K562 (cell line): ENCODE measurements at regions not wholly inside any gene's neighbourhood (a gene's known extent, or its start where the extent isn't known, plus 50 kb on each side); places are given as distances from the start of the nearest gene placed in this dataset.
"Not testable (repeated sequence)": the region's sequence is repeated elsewhere in the genome, so short reads cannot be mapped to it uniquely, and the experiment has no call there.

Experiments used
- ATAC-seq: fragments of 200-7000 bp; cut with Tn5 transposase; 3 replicates; pipeline ENCODE4 v1.9.1; 2020; ENCODE audit warnings: moderate library complexity
- BruUV-seq: library from RNA; stranded (reverse); fragments of 400-500 nt; replicated peaks from 2 replicates; lab custom pipeline; 2021; lab: Mats Ljungman, UMichigan
- CTCF ChIA-PET: fragments of 300-600 bp; formaldehyde crosslinking; extraction: SDS; loops from one replicate; lab custom pipeline; 2021; ENCODE audit warnings: low intra/inter-chr PET ratio; lab: Yijun Ruan, JAX
- POLR2A ChIA-PET: fragments of 300-600, 350-650 bp; sonication (Branson Sonifier 250); formaldehyde crosslinking; extraction: SDS; loops from one replicate; lab custom pipeline; 2021; ENCODE audit warnings: antibody characterized with exemption, inconsistent platforms; lab: Yijun Ruan, JAX
- DNase-seq, 4 experiments: peaks; one replicate each; pipeline versions ENCODE4 v3.0.0 to v3.0.0-alpha.2; 2011 to 2018; ENCODE audit warnings: low spot score in 3 of 4, mixed read lengths in 3 of 4; ENCODE audit errors: extremely low read depth in 1 of 4
- FAIRE-seq: peaks from 2 replicates; lab custom pipeline; 2011; peaks lifted over from hg19 to GRCh38; lab: Jason Lieb, UNC
- H2AFZ ChIP-seq: 2 replicates; pipeline ENCODE4 v1.6.0; 2011; ENCODE audit warnings: low read depth, low read length, control low read depth, inconsistent platforms
- H3K27ac ChIP-seq: fragments of 200-600 bp; 3 replicates; pipeline ENCODE4 v1.8.0; 2011; ENCODE audit warnings: low read depth, mild to moderate bottlenecking, control low read depth, inconsistent platforms, low read length, moderate library complexity, mixed read lengths; ENCODE audit errors: extremely low read depth
- H3K27me3 ChIP-seq, 2 experiments: fragments of 300-600 bp in 1 of 2; 2 replicates in 1 of 2; 3 replicates in 1 of 2; pipeline versions ENCODE4 v1.6.0 to v1.8.0; 2011; ENCODE audit warnings: inconsistent platforms in 2 of 2, low read length in 2 of 2, mild to moderate bottlenecking in 1 of 2, mixed read lengths in 1 of 2, moderate library complexity in 1 of 2; ENCODE audit not compliant: control insufficient read depth in 2 of 2, insufficient read depth in 2 of 2
- H3K36me3 ChIP-seq: fragments of 300-600 bp; 3 replicates; pipeline ENCODE4 v1.8.0; 2011; ENCODE audit warnings: mild to moderate bottlenecking, low read length, inconsistent platforms; ENCODE audit not compliant: control insufficient read depth, insufficient read depth
- H3K4me1 ChIP-seq, 2 experiments: fragments of 200-600 bp in 1 of 2; replicated peaks in 1 of 2; 2 replicates in 1 of 2; 3 replicates in 1 of 2; pipeline versions ENCODE4 v1.5.1 to v1.8.0; 2011; ENCODE audit warnings: inconsistent platforms in 2 of 2, low read length in 2 of 2, mild to moderate bottlenecking in 1 of 2, mixed read lengths in 1 of 2, moderate library complexity in 1 of 2; ENCODE audit not compliant: control insufficient read depth in 2 of 2, insufficient read depth in 2 of 2
- H3K4me2 ChIP-seq: 2 replicates; pipeline ENCODE4 v1.6.1; 2011; ENCODE audit warnings: low read length, control low read depth, inconsistent platforms, mixed read lengths; ENCODE audit not compliant: insufficient read depth
- H3K4me3 ChIP-seq: fragments of 200-600 bp; sonication (generic), shearing (Covaris generic); 2 replicates; pipeline ENCODE4 v1.5.1; 2016; ENCODE audit warnings: control low read depth, inconsistent platforms
- H3K79me2 ChIP-seq: fragments of 200-600 bp; 3 replicates; pipeline ENCODE4 v1.8.0; 2011; ENCODE audit warnings: low read length, inconsistent platforms; ENCODE audit not compliant: control insufficient read depth, insufficient read depth
- H3K9ac ChIP-seq, 2 experiments: 2 replicates each; pipeline versions ENCODE4 v1.6.0 to v1.6.1; 2011; ENCODE audit warnings: low read depth in 2 of 2, low read length in 2 of 2, control low read depth in 1 of 2, inconsistent platforms in 1 of 2, mild to moderate bottlenecking in 1 of 2, mixed read lengths in 1 of 2; ENCODE audit not compliant: insufficient read depth in 1 of 2
- H3K9me1 ChIP-seq: one replicate; pipeline ENCODE4 v1.6.0; 2011; ENCODE audit warnings: inconsistent platforms, mild to moderate bottlenecking, low read length, moderate library complexity; ENCODE audit not compliant: control insufficient read depth, insufficient read depth
- H3K9me3 ChIP-seq: replicated peaks from 2 replicates; pipeline ENCODE4 v1.5.1; 2011; ENCODE audit warnings: low read depth, low read length, inconsistent platforms; ENCODE audit not compliant: control insufficient read depth, insufficient read depth
- H4K20me1 ChIP-seq: replicated peaks from 2 replicates; pipeline ENCODE4 v1.6.1; 2011; ENCODE audit warnings: low read length, inconsistent platforms, mixed read lengths; ENCODE audit not compliant: control insufficient read depth, insufficient read depth
- CTCF ChIP-seq, 3 experiments: IDR thresholded peaks in 2 of 3; conservative IDR thresholded peaks in 1 of 3; 2 replicates each; pipeline ENCODE4 v1.5.1; 2011 to 2012; ENCODE audit warnings: low read length in 3 of 3, mild to moderate bottlenecking in 3 of 3, control low read depth in 2 of 3, improper control_type of control experiment in 1 of 3, inconsistent platforms in 1 of 3, low read depth in 1 of 3, mixed read lengths in 1 of 3, moderate library complexity in 1 of 3; ENCODE audit not compliant: insufficient read depth in 2 of 3
- DIDO1 ChIP-seq: fragments of 450-650 bp; IDR thresholded peaks from 2 replicates; pipeline ENCODE4 v1.6.1; 2016; ENCODE audit warnings: low read depth, missing biosample characterization, missing genetic modification characterization
- POLR2B ChIP-seq: fragments of 450-650 bp; IDR thresholded peaks from 2 replicates; pipeline ENCODE4 v1.6.1; 2018; ENCODE audit warnings: low read depth; ENCODE audit not compliant: partially characterized antibody
- SNIP1 ChIP-seq: fragments of 450-650 bp; IDR thresholded peaks from 2 replicates; pipeline ENCODE4 v1.7.1; 2017; ENCODE audit warnings: low read depth, mild to moderate bottlenecking
- SREBF2 ChIP-seq: sonication (generic); formaldehyde crosslinking; IDR thresholded peaks from 2 replicates; pipeline ENCODE4 v1.4.0; 2020; ENCODE audit warnings: mild to moderate bottlenecking, missing genetic modification reagents
- SRSF7 ChIP-seq: fragments of 200-400 bp; formaldehyde crosslinking; optimal IDR thresholded peaks from 2 replicates; pipeline ENCODE3; 2017; ENCODE audit warnings: mild to moderate bottlenecking, low read depth, low read length
- TCF3 ChIP-seq: sonication (generic); formaldehyde crosslinking; IDR thresholded peaks from 2 replicates; pipeline ENCODE4 v1.4.0; 2020; ENCODE audit warnings: mild to moderate bottlenecking, missing genetic modification reagents
- WGBS: fragments of 100-300 bp; shearing (Covaris generic); methylation state at CpG from one replicate; pipeline ENCODE4 v1.1.6; 2016; ENCODE audit warnings: low coverage, mixed read lengths; ENCODE audit not compliant: insufficient coverage; ENCODE audit errors: missing lambda C conversion rate; 5-methylcytosine and 5-hydroxymethylcytosine counted together
- in situ Hi-C: fragments of 300-500 bp; cut with MboI; formaldehyde crosslinking; loops from 4 replicates; pipeline ENCODE4 v1.15.0; 2018; ENCODE audit warnings: inconsistent platforms, mixed read lengths
- intact Hi-C: fragments of 100-400 bp; cut with micrococcal nuclease; formaldehyde crosslinking; loops from 2 replicates; pipeline ENCODE4 v1.14.2; 2022

- H3K9ac ChIP-seq, H3K79me2 ChIP-seq, CTCF ChIA-PET, H3K9me1 ChIP-seq, H2AFZ ChIP-seq, H3K27me3 ChIP-seq, in situ Hi-C loops, H3K4me1 ChIP-seq, H3K36me3 ChIP-seq, H3K27ac ChIP-seq, H3K4me2 ChIP-seq, FAIRE-seq, H3K9me3 ChIP-seq, POLR2A ChIA-PET, BruUV-seq, H3K4me3 ChIP-seq, H4K20me1 ChIP-seq, intact Hi-C loops: not testable (repeated sequence)
- ATAC-seq (peak; percentile 62; the same call in 1 of the 3 replicates), DNase-seq (peak in 2 of 4 experiments; percentile 11 to 41)
- TF ChIP-seq CTCF (IDR thresholded peaks at IDR 0.05 in 2 of 3, conservative IDR thresholded peaks at IDR 0.05 in 1 of 3; ENCODE audit: insufficient read depth in 2 of 3, low read depth in 1 of 3, low read length in 3 of 3): peak; percentile 39 to 59 (median 43)
- WGBS: 0% methylated on average over 1 of the region's 2 CpGs
Observed at GRCh38 chr2:88941178-88941577, 249.7 kb downstream of the RPIA start.

- 0% methylated on average over 2 of the region's 2 CpGs for WGBS
- H3K27ac ChIP-seq: no peak overlapping the region
- ChIA-PET POLR2A (interaction anchor here (0.6 kb wide), 1 partner anchor 51 kb away, joined by 4 read pairs; no protein-coding TSS in a partner anchor), CTCF (no interaction called here)
- no peak overlapping the region for H3K4me2 ChIP-seq
- no TSS peak for BruUV-seq
- no peak overlapping the region for H2AFZ ChIP-seq
- no peak overlapping the region for H3K9ac ChIP-seq
- intact Hi-C loops (no loop called here), in situ Hi-C loops (no loop called here)
- H4K20me1 ChIP-seq: no peaks in the 10 kb centered on the region
- ATAC-seq: no peak
- no peaks in the 10 kb centered on the region for H3K9me1 ChIP-seq
- DNase-seq: no peak
- no peaks in the 10 kb centered on the region for H3K4me1 ChIP-seq
- H3K9me3 ChIP-seq: no peaks in the 10 kb centered on the region
- no peaks in the 10 kb centered on the region for H3K36me3 ChIP-seq
- no peak for FAIRE-seq
- no peaks in the 10 kb centered on the region for H3K27me3 ChIP-seq
- no peaks in the 10 kb centered on the region for H3K79me2 ChIP-seq
- no peak for TF ChIP-seq DIDO1 (tag)
- no peak for TF ChIP-seq SNIP1
- TF ChIP-seq TCF3 (CRISPR knock-in tag): no peak
- no peak for TF ChIP-seq SREBF2 (CRISPR knock-in tag)
- no peak for TF ChIP-seq POLR2B
- TF ChIP-seq SRSF7: no peak
- no peak overlapping the region for H3K4me3 ChIP-seq
Observed at GRCh38 chr2:88942798-88943197, 251.3 kb downstream of the RPIA start.
